PC-9 (cell line): ENCODE measurements at regions not wholly inside any gene's neighbourhood (a gene's known extent, or its start where the extent isn't known, plus 50 kb on each side); places are given as distances from the start of the nearest gene placed in this dataset.

ENCODE experiments used
- BruUV-seq: library from RNA; stranded (reverse); fragments of 400-500 nt; replicated peaks from 2 replicates; lab custom pipeline; 2021; lab: Mats Ljungman, UMichigan
- CTCF ChIA-PET: fragments of 300-600 bp; sonication (Branson Sonifier 250); formaldehyde crosslinking; loops from one replicate; lab custom pipeline; 2022; ENCODE audit warnings: antibody characterized with exemption; lab: Charles Lee
- POLR2A ChIA-PET: fragments of 300-600 bp; sonication (Branson Sonifier 250); formaldehyde crosslinking; loops from one replicate; lab custom pipeline; 2022; ENCODE audit warnings: antibody characterized with exemption; ENCODE audit not compliant: unreplicated experiment; lab: Charles Lee
- DNase-seq, 2 experiments: peaks; one replicate each; pipeline versions ENCODE4 v3.0.0 to v3.0.0-alpha.2; 2015 to 2022; ENCODE audit warnings: mixed read lengths in 1 of 2
- H2AFZ ChIP-seq: fragments of 200-600 bp; sonication (generic); 2 replicates; pipeline ENCODE4 v1.8.1; 2017; ENCODE audit warnings: antibody characterized with exemption
- H3F3A ChIP-seq: fragments of 200-600 bp; sonication (generic); 2 replicates; pipeline ENCODE4 v1.8.1; 2017; ENCODE audit warnings: antibody characterized with exemption, mild to moderate bottlenecking, low read depth; ENCODE audit not compliant: insufficient read depth
- H3K27ac ChIP-seq: fragments of 200-600 bp; sonication (generic); 2 replicates; pipeline ENCODE4 v1.6.1; 2016; ENCODE audit warnings: mixed run types
- H3K27me3 ChIP-seq: fragments of 200-600 bp; sonication (generic); 2 replicates; pipeline ENCODE4 v1.6.1; 2016; ENCODE audit warnings: low read depth, mixed run types; ENCODE audit not compliant: insufficient read depth
- H3K36me3 ChIP-seq: fragments of 200-600 bp; sonication (generic); 2 replicates; pipeline ENCODE4 v1.6.1; 2016; ENCODE audit warnings: low read depth, mixed run types
- H3K4me1 ChIP-seq: fragments of 200-600 bp; sonication (generic); replicated peaks from 2 replicates; pipeline ENCODE4 v1.6.1; 2016; ENCODE audit warnings: mixed run types; ENCODE audit not compliant: insufficient read depth
- H3K4me2 ChIP-seq: fragments of 200-600 bp; sonication (generic); 2 replicates; pipeline ENCODE4 v1.6.1; 2017; ENCODE audit warnings: mixed run types
- H3K4me3 ChIP-seq: fragments of 200-600 bp; sonication (generic); 2 replicates; pipeline ENCODE4 v1.6.1; 2016; ENCODE audit warnings: mixed run types
- H3K79me2 ChIP-seq: fragments of 200-600 bp; sonication (generic); 2 replicates; pipeline ENCODE4 v1.6.1; 2017; ENCODE audit warnings: low read depth, mixed run types
- H3K9me2 ChIP-seq: fragments of 200-600 bp; sonication (generic); 2 replicates; pipeline ENCODE4 v1.8.1; 2017; ENCODE audit warnings: mild to moderate bottlenecking; ENCODE audit not compliant: insufficient read depth
- H3K9me3 ChIP-seq: fragments of 200-600 bp; sonication (generic); 2 replicates; pipeline ENCODE4 v1.8.1; 2016; ENCODE audit warnings: low read depth; ENCODE audit not compliant: insufficient read depth
- H4K20me1 ChIP-seq: fragments of 200-600 bp; sonication (generic); 2 replicates; pipeline ENCODE4 v1.8.1; 2017; ENCODE audit not compliant: insufficient read depth
- CTCF ChIP-seq: fragments of 200-600 bp; sonication (generic); conservative IDR thresholded peaks from 2 replicates; pipeline ENCODE4 v1.6.1; 2017; ENCODE audit warnings: mixed run types, antibody characterized with exemption, mild to moderate bottlenecking, moderate library complexity
- EZH2 ChIP-seq: fragments of 200-600 bp; sonication (generic); IDR thresholded peaks from 2 replicates; pipeline ENCODE4 v1.8.0; 2017; ENCODE audit warnings: antibody characterized with exemption, low read depth
- intact Hi-C: fragments of 100-400 bp; cut with micrococcal nuclease; formaldehyde crosslinking; loops from one replicate; pipeline ENCODE4 v1.10.0; 2022; ENCODE audit not compliant: unreplicated experiment

GRCh38 chr3:193791041-193792032 lies 198.3 kb downstream of the OPA1 start:
- BruUV-seq: no TSS peak
- DNase-seq: peak; percentile 64 to 98
- peaks cover 28% of the 10 kb centered on the region for H3K4me1 ChIP-seq
- POLR2A ChIA-PET: interaction anchor here (0.6 to 0.7 kb wide), 3 partner anchors 44 to 340 kb away, joined by 3 to 8 read pairs (median 4); no protein-coding TSS in a partner anchor
- no peaks in the 10 kb centered on the region for H3K27me3 ChIP-seq
- CTCF ChIA-PET: interaction anchor here (0.5 to 0.7 kb wide), 2 partner anchors 340 to 524 kb away, joined by 5 to 13 read pairs; no protein-coding TSS in a partner anchor
- peak overlapping the region; percentile 87 for H3K27ac ChIP-seq
- no peak for TF ChIP-seq CTCF
- TF ChIP-seq EZH2: no peak
- no peaks in the 10 kb centered on the region for H3K36me3 ChIP-seq
- no peaks in the 10 kb centered on the region for H3K79me2 ChIP-seq
- H3K9me3 ChIP-seq: no peaks in the 10 kb centered on the region
- intact Hi-C loops: loop anchor here (1.0 to 2.0 kb wide), 2 partner anchors 37 to 59 kb away; no protein-coding TSS in a partner anchor
- H3K4me3 ChIP-seq: peak overlapping the region; percentile 22; the same call in 1 of the 2 replicates
- peak overlapping the region; percentile 68; the same call in 1 of the 2 replicates for H2AFZ ChIP-seq
- H4K20me1 ChIP-seq: no peaks in the 10 kb centered on the region
- no peaks in the 10 kb centered on the region for H3K9me2 ChIP-seq
- H3K4me2 ChIP-seq: peak overlapping the region; percentile 69
- H3F3A ChIP-seq: peaks cover 28% of the 10 kb centered on the region; the same call in 1 of the 2 replicates

- BruUV-seq: no TSS peak
- Histone ChIP-seq H3K4me2 (no peak overlapping the region), H3K9me2 (no peaks in the 10 kb centered on the region), H3K27ac (no peak overlapping the region), H3K36me3 (no peaks in the 10 kb centered on the region), H3K27me3 (no peaks in the 10 kb centered on the region), H2AFZ (no peak overlapping the region), H3F3A (peaks cover 28% of the 10 kb centered on the region; the same call in 1 of the 2 replicates), H3K4me1 (peaks cover 28% of the 10 kb centered on the region), H3K79me2 (no peaks in the 10 kb centered on the region), H3K4me3 (no peak overlapping the region), H4K20me1 (no peaks in the 10 kb centered on the region), H3K9me3 (no peaks in the 10 kb centered on the region)
- CTCF ChIA-PET: no interaction called here
- intact Hi-C loops: no loop called here
- DNase-seq: no peak
- POLR2A ChIA-PET: no interaction called here
- TF ChIP-seq CTCF: no peak
- TF ChIP-seq EZH2: no peak
Measured at GRCh38 chr3:193793123-193793522, 200.1 kb downstream of the OPA1 start.

GRCh38 chr3:193794002-193794881 lies 201.2 kb downstream of the OPA1 start:
- TF ChIP-seq EZH2: no peak
- no peak for TF ChIP-seq CTCF
- no peak overlapping the region for H3K27ac ChIP-seq
- no peaks in the 10 kb centered on the region for H3K36me3 ChIP-seq
- H2AFZ ChIP-seq: no peak overlapping the region
- peaks cover 28% of the 10 kb centered on the region for H3K4me1 ChIP-seq
- H3K27me3 ChIP-seq: no peaks in the 10 kb centered on the region
- peaks cover 28% of the 10 kb centered on the region; the same call in 1 of the 2 replicates for H3F3A ChIP-seq
- ChIA-PET CTCF (interaction anchor here (0.7 kb wide), 1 partner anchor 784 kb away, joined by 4 read pairs; no protein-coding TSS in a partner anchor), POLR2A (no interaction called here)
- no peaks in the 10 kb centered on the region for H3K79me2 ChIP-seq
- H3K9me3 ChIP-seq: no peaks in the 10 kb centered on the region
- DNase-seq: no peak
- no TSS peak for BruUV-seq
- no peak overlapping the region for H3K4me3 ChIP-seq
- no peaks in the 10 kb centered on the region for H4K20me1 ChIP-seq
- no peaks in the 10 kb centered on the region for H3K9me2 ChIP-seq
- no peak overlapping the region for H3K4me2 ChIP-seq
- intact Hi-C loops: no loop called here
